H1 (cell line): ENCODE measurements at regions not wholly inside any gene's neighbourhood (a gene's known extent, or its start where the extent isn't known, plus 50 kb on each side); places are given as distances from the start of the nearest gene placed in this dataset.

Experiments used
- CTCF ChIA-PET: fragments of 300-600 bp; sonication (Branson Sonifier 250); formaldehyde crosslinking; loops from one replicate; lab custom pipeline; 2021; ENCODE audit not compliant: partially characterized antibody; lab: Charles Lee
- POLR2A ChIA-PET: fragments of 300-600 bp; sonication (Branson Sonifier 250); formaldehyde crosslinking; loops from one replicate; lab custom pipeline; 2021; ENCODE audit warnings: inconsistent platforms; ENCODE audit not compliant: partially characterized antibody; lab: Charles Lee
- DNase-seq, 2 experiments: peaks; one replicate each; pipeline versions ENCODE4 v3.0.0 to v3.0.0-alpha.2; 2010 to 2022; ENCODE audit warnings: low spot score in 2 of 2, low read depth in 1 of 2, mixed read lengths in 1 of 2
- FAIRE-seq: peaks from 2 replicates; lab custom pipeline; 2011; peaks lifted over from hg19 to GRCh38; lab: Jason Lieb, UNC
- H2AFZ ChIP-seq: 2 replicates; pipeline ENCODE4 v1.8.1; 2012; ENCODE audit warnings: low read length, inconsistent platforms
- H2AK5ac ChIP-seq: 2 replicates; pipeline ENCODE4 v1.6.1; 2013; ENCODE audit warnings: low read depth, low read length
- H2BK120ac ChIP-seq: replicated peaks from 2 replicates; pipeline ENCODE3; 2013; ENCODE audit warnings: low read depth, low read length, inconsistent platforms
- H2BK12ac ChIP-seq: 2 replicates; pipeline ENCODE4 v1.6.1; 2013; ENCODE audit warnings: low read depth, low read length
- H2BK15ac ChIP-seq: 2 replicates; pipeline ENCODE4 v1.6.1; 2013; ENCODE audit warnings: low read length
- H2BK20ac ChIP-seq: 2 replicates; pipeline ENCODE4 v1.6.1; 2013; ENCODE audit warnings: low read length
- H2BK5ac ChIP-seq: 2 replicates; pipeline ENCODE4 v1.6.1; 2013; ENCODE audit warnings: low read depth, low read length
- H3K14ac ChIP-seq: 2 replicates; pipeline ENCODE4 v1.6.1; 2013; ENCODE audit warnings: inconsistent platforms; ENCODE audit not compliant: insufficient read length
- H3K18ac ChIP-seq: 2 replicates; pipeline ENCODE4 v1.6.1; 2013; ENCODE audit warnings: low read length; ENCODE audit errors: extremely low read depth
- H3K23ac ChIP-seq: 2 replicates; pipeline ENCODE4 v1.6.1; 2013; ENCODE audit warnings: inconsistent platforms; ENCODE audit not compliant: insufficient read length
- H3K23me2 ChIP-seq: 2 replicates; pipeline ENCODE4 v1.6.1; 2013; ENCODE audit warnings: low read depth, low read length
- H3K27ac ChIP-seq: 2 replicates; pipeline ENCODE4 v1.6.1; 2011; ENCODE audit warnings: low read depth, low read length, inconsistent platforms
- H3K27me3 ChIP-seq, 4 experiments: replicated peaks in 1 of 4; 1 replicate in 1 of 4; 2 replicates in 3 of 4; pipeline versions ENCODE4 v1.6.1 to v1.8.1; 2011 to 2013; ENCODE audit warnings: low read length in 3 of 4, mild to moderate bottlenecking in 3 of 4, inconsistent platforms in 2 of 4, mixed read lengths in 2 of 4, moderate library complexity in 1 of 4; ENCODE audit not compliant: control insufficient read depth in 3 of 4, insufficient read depth in 3 of 4; ENCODE audit errors: extremely low read depth in 1 of 4
- H3K36me3 ChIP-seq, 4 experiments: 2 replicates each; pipeline versions ENCODE4 v1.6.1 to v1.8.1; 2011 to 2013; ENCODE audit warnings: mild to moderate bottlenecking in 4 of 4, low read length in 3 of 4, moderate library complexity in 2 of 4, control low read depth in 1 of 4, inconsistent platforms in 1 of 4; ENCODE audit not compliant: insufficient read depth in 4 of 4, control insufficient read depth in 2 of 4
- H3K4ac ChIP-seq: replicated peaks from 2 replicates; pipeline ENCODE3; 2013; ENCODE audit warnings: low read length, low read depth, mixed read lengths, inconsistent platforms; ENCODE audit not compliant: insufficient read length
- H3K4me1 ChIP-seq, 4 experiments: replicated peaks in 1 of 4; 1 replicate in 1 of 4; 2 replicates in 3 of 4; pipeline versions ENCODE4 v1.6.1 to v1.8.1; 2011 to 2013; ENCODE audit warnings: low read length in 3 of 4, inconsistent platforms in 2 of 4, mixed read lengths in 1 of 4; ENCODE audit not compliant: insufficient read depth in 4 of 4, control insufficient read depth in 3 of 4
- H3K4me2 ChIP-seq, 2 experiments: 2 replicates each; pipeline versions ENCODE4 v1.6.1 to v1.8.1; 2011 to 2013; ENCODE audit warnings: low read depth in 2 of 2, low read length in 2 of 2, control low read depth in 1 of 2, inconsistent platforms in 1 of 2, mild to moderate bottlenecking in 1 of 2; ENCODE audit not compliant: insufficient read depth in 1 of 2
- H3K4me3 ChIP-seq, 4 experiments: fragments of 200-600, 300-600 bp in 1 of 4; sonication (generic), shearing (Covaris generic), sonication (Bioruptor Twin) in 1 of 4; 2 replicates each; pipeline versions ENCODE4 v1.5.1 to v1.8.1; 2011 to 2016; ENCODE audit warnings: low read length in 4 of 4, low read depth in 3 of 4, control low read depth in 2 of 4, inconsistent platforms in 2 of 4, mild to moderate bottlenecking in 2 of 4, mixed read lengths in 1 of 4, moderate library complexity in 1 of 4; ENCODE audit not compliant: insufficient read depth in 2 of 4; ENCODE audit errors: extremely low read depth in 1 of 4
- H3K56ac ChIP-seq: replicated peaks from 2 replicates; pipeline ENCODE3; 2013; ENCODE audit warnings: low read depth, mild to moderate bottlenecking, mixed read lengths, low read length, inconsistent platforms; ENCODE audit not compliant: insufficient read length
- H3K79me1 ChIP-seq: 2 replicates; pipeline ENCODE4 v1.6.1; 2013; ENCODE audit warnings: low read depth, low read length, control low read depth
- H3K79me2 ChIP-seq, 2 experiments: 2 replicates each; pipeline versions ENCODE4 v1.6.1 to v1.8.1; 2012 to 2013; ENCODE audit warnings: low read length in 2 of 2, mild to moderate bottlenecking in 2 of 2, inconsistent platforms in 1 of 2; ENCODE audit not compliant: insufficient read depth in 2 of 2, control insufficient read depth in 1 of 2
- H3K9ac ChIP-seq, 4 experiments: replicated peaks in 1 of 4; 1 replicate in 1 of 4; 2 replicates in 3 of 4; pipeline versions ENCODE4 v1.6.1 to v1.8.1; 2011 to 2013; ENCODE audit warnings: low read depth in 3 of 4, low read length in 3 of 4, control low read depth in 2 of 4, mild to moderate bottlenecking in 2 of 4, moderate library complexity in 2 of 4, inconsistent platforms in 1 of 4; ENCODE audit errors: extremely low read depth in 1 of 4
- H3K9me3 ChIP-seq, 2 experiments: 2 replicates each; pipeline versions ENCODE4 v1.6.1 to v1.8.1; 2012 to 2013; ENCODE audit warnings: mild to moderate bottlenecking in 2 of 2, moderate library complexity in 2 of 2, control low read depth in 1 of 2, inconsistent platforms in 1 of 2, low read depth in 1 of 2, low read length in 1 of 2, mixed read lengths in 1 of 2; ENCODE audit not compliant: insufficient read depth in 2 of 2
- H4K20me1 ChIP-seq, 2 experiments: replicated peaks in 1 of 2; 2 replicates each; pipeline versions ENCODE3 to v1.8.1; 2011 to 2013; ENCODE audit warnings: inconsistent platforms in 2 of 2, low read length in 2 of 2, mild to moderate bottlenecking in 1 of 2; ENCODE audit not compliant: insufficient read depth in 2 of 2, control insufficient read depth in 1 of 2
- H4K5ac ChIP-seq: 2 replicates; pipeline ENCODE4 v1.6.1; 2013; ENCODE audit warnings: low read length, low read depth, mixed read lengths, inconsistent platforms; ENCODE audit not compliant: insufficient read length
- H4K8ac ChIP-seq: 2 replicates; pipeline ENCODE4 v1.8.0; 2013; ENCODE audit warnings: mild to moderate bottlenecking, moderate library complexity, low read length, inconsistent platforms; ENCODE audit not compliant: insufficient read depth; ENCODE audit errors: extremely low read depth
- H4K91ac ChIP-seq: replicated peaks from 2 replicates; pipeline ENCODE3; 2013; ENCODE audit warnings: low read length, mixed read lengths, inconsistent platforms; ENCODE audit not compliant: insufficient read length
- CHD1 ChIP-seq: IDR thresholded peaks from 2 replicates; pipeline ENCODE4 v1.6.1; 2012; ENCODE audit warnings: low read depth, low read length, improper control_type of control experiment
- CTCF ChIP-seq, 3 experiments: IDR thresholded peaks; 1 replicate in 2 of 3; 2 replicates in 1 of 3; pipeline versions ENCODE4 v1.5.1 to v1.6.1; 2011; ENCODE audit warnings: low read length in 3 of 3, mild to moderate bottlenecking in 3 of 3, inconsistent platforms in 2 of 3, low read depth in 1 of 3, moderate library complexity in 1 of 3; ENCODE audit not compliant: insufficient read depth in 1 of 3; ENCODE audit errors: control extremely low read depth in 1 of 3
- EP300 ChIP-seq, 2 experiments: IDR thresholded peaks; 1 replicate in 1 of 2; 2 replicates in 1 of 2; pipeline ENCODE4 v1.6.1; 2011 to 2012; ENCODE audit warnings: low read depth in 2 of 2, low read length in 2 of 2, mild to moderate bottlenecking in 2 of 2, borderline replicate concordance in 1 of 2, inconsistent platforms in 1 of 2, moderate library complexity in 1 of 2
- NRF1 ChIP-seq: IDR thresholded peaks from 2 replicates; pipeline ENCODE4 v1.6.1; 2011; ENCODE audit warnings: mild to moderate bottlenecking, low read depth, low read length, improper control_type of control experiment
- SRF ChIP-seq: IDR thresholded peaks from 2 replicates; pipeline ENCODE4 v1.6.1; 2011; ENCODE audit warnings: mild to moderate bottlenecking, low read depth, low read length, moderate library complexity
- USF2 ChIP-seq: IDR thresholded peaks from 2 replicates; pipeline ENCODE4 v1.6.1; 2011; ENCODE audit warnings: low read length, improper control_type of control experiment
- WGBS, 2 experiments: shearing (Covaris generic) in 1 of 2; methylation state at CpG; one replicate each; pipeline versions ENCODE4 v1.1.6 to v1.1.7; 2013 to 2015; ENCODE audit warnings: low lambda C conversion rate in 2 of 2, mixed read lengths in 2 of 2, inconsistent platforms in 1 of 2, low coverage in 1 of 2, missing lambda C conversion rate in 1 of 2; ENCODE audit not compliant: insufficient replicate concordance in 2 of 2, insufficient coverage in 1 of 2, insufficient read length in 1 of 2; ENCODE audit errors: extremely low coverage in 1 of 2, missing lambda C conversion rate in 1 of 2; 5-methylcytosine and 5-hydroxymethylcytosine counted together

- no peak overlapping the region for H3K56ac ChIP-seq
- H3K27me3 ChIP-seq: no peaks in the 10 kb centered on the region
- DNase-seq (no peak), FAIRE-seq (no peak)
- no peaks in the 10 kb centered on the region for H3K79me1 ChIP-seq
- H3K9ac ChIP-seq: no peak overlapping the region
- H4K91ac ChIP-seq: no peak overlapping the region
- H3K14ac ChIP-seq: no peak overlapping the region
- no peak overlapping the region for H4K5ac ChIP-seq
- no peak overlapping the region for H2BK20ac ChIP-seq
- H2AFZ ChIP-seq: no peak overlapping the region
- CTCF ChIA-PET: interaction anchor here (0.9 kb wide), 1 partner anchor 8 kb away, joined by 4 read pairs; no protein-coding TSS in a partner anchor
- no peak overlapping the region for H3K4ac ChIP-seq
- no peak overlapping the region for H2AK5ac ChIP-seq
- POLR2A ChIA-PET: no interaction called here
- H3K27ac ChIP-seq: no peak overlapping the region
- H3K4me3 ChIP-seq: no peak overlapping the region
- no peak overlapping the region for H3K23ac ChIP-seq
- no peak overlapping the region for H2BK120ac ChIP-seq
- no peak overlapping the region for H4K8ac ChIP-seq
- whole genome bisulfite sequencing, 2 experiments: 85% methylated on average over 1 of the region's 1 CpG; no CpG with 5 or more reads in 1 of the 2 experiments
- H2BK15ac ChIP-seq: no peak overlapping the region
- no peaks in the 10 kb centered on the region for H4K20me1 ChIP-seq
- no peak overlapping the region for H3K18ac ChIP-seq
- no peaks in the 10 kb centered on the region for H3K23me2 ChIP-seq
- no peaks in the 10 kb centered on the region for H3K4me1 ChIP-seq
- no peaks in the 10 kb centered on the region for H3K36me3 ChIP-seq
- no peaks in the 10 kb centered on the region for H3K9me3 ChIP-seq
- no peak overlapping the region for H2BK5ac ChIP-seq
- no peak overlapping the region for H2BK12ac ChIP-seq
- H3K4me2 ChIP-seq: no peak overlapping the region
- no peaks in the 10 kb centered on the region for H3K79me2 ChIP-seq
- no peak for TF ChIP-seq NRF1
- no peak for TF ChIP-seq CHD1
- no peak for TF ChIP-seq CTCF (IDR thresholded peaks at IDR 0.05; ENCODE audit: control extremely low read depth in 1 of 3, insufficient read depth in 1 of 3, low read depth in 1 of 3, low read length in 3 of 3)
- no peak for TF ChIP-seq SRF
- TF ChIP-seq USF2: no peak
- no peak for TF ChIP-seq EP300 (IDR thresholded peaks at IDR 0.05; ENCODE audit: borderline replicate concordance in 1 of 2, low read depth in 2 of 2, low read length in 2 of 2)
These were observed 72.6 kb upstream of the RHOBTB1 start for GRCh38 chr10:61016630-61017029.
